Upper lobe of left lung (tissue), 6 donors: ENCODE measurements at regions not wholly inside any gene's neighbourhood (a gene's known extent, or its start where the extent isn't known, plus 50 kb on each side); places are given as distances from the start of the nearest gene placed in this dataset.

Source experiments
- ATAC-seq, 2 donors: fragments of 200-7000 bp; cut with Tn5 transposase; one replicate each; pipeline ENCODE4 v1.9.1; 2022; ENCODE audit warnings: mild to moderate bottlenecking in 2 of 2, moderate library complexity in 2 of 2; ENCODE audit not compliant: low FRiP score in 2 of 2
- DNase-seq, 2 donors: peaks; one replicate each; pipeline ENCODE4 v3.0.0-alpha.2; 2019 to 2020
- H3K27ac ChIP-seq, 4 donors: fragments of 200-600 bp; sonication (generic); one replicate each; pipeline ENCODE4 v1.5.1; 2016 to 2019
- H3K27me3 ChIP-seq, 4 donors: fragments of 200-600 bp; sonication (generic); one replicate each; pipeline ENCODE4 v1.5.1; 2017 to 2019
- H3K36me3 ChIP-seq, 4 donors: fragments of 200-600 bp; sonication (generic); one replicate each; pipeline ENCODE4 v1.5.1; 2016 to 2019
- H3K4me1 ChIP-seq, 4 donors: fragments of 200-600 bp; sonication (generic); one replicate each; pipeline ENCODE4 v1.5.1; 2018 to 2019
- H3K4me3 ChIP-seq, 4 donors: fragments of 200-600 bp; sonication (generic); one replicate each; pipeline ENCODE4 v1.5.1; 2017 to 2019; ENCODE audit warnings: mild to moderate bottlenecking in 2 of 4, moderate library complexity in 1 of 4
- H3K9me3 ChIP-seq, 4 donors: fragments of 200-600 bp; sonication (generic); one replicate each; pipeline ENCODE4 v1.5.1; 2018 to 2019
- CTCF ChIP-seq, 6 experiments: fragments of 450-650 bp in 4 of 6; fragments of 200-600 bp in 2 of 6; sonication (generic) in 2 of 6; IDR thresholded peaks; one replicate each; pipeline ENCODE4 v1.5.1; 2016 to 2019; ENCODE audit warnings: antibody characterized with exemption in 6 of 6
- EP300 ChIP-seq, 4 donors: sonication (generic); formaldehyde crosslinking; IDR thresholded peaks; one replicate each; pipeline ENCODE4 v1.5.1; 2017; ENCODE audit warnings: antibody characterized with exemption in 4 of 4, control low read depth in 2 of 4
- POLR2A ChIP-seq, 4 donors: fragments of 450-650 bp; IDR thresholded peaks; one replicate each; pipeline ENCODE4 v1.5.1; 2016 to 2017; ENCODE audit warnings: antibody characterized with exemption in 4 of 4, mild to moderate bottlenecking in 2 of 4
- POLR2AphosphoS5 ChIP-seq, 2 donors: sonication (generic); formaldehyde crosslinking; IDR thresholded peaks; one replicate each; pipeline ENCODE4 v1.5.1; 2017; ENCODE audit warnings: antibody characterized with exemption in 2 of 2
- WGBS, 2 donors: methylation state at CpG; one replicate each; pipeline ENCODE4 v1.1.5; 2017 to 2018; 5-methylcytosine and 5-hydroxymethylcytosine counted together
- small RNA-seq, 4 donors: library from RNA; depleted of rRNA; stranded (forward); fragments of <200 nt; gene quantifications; one replicate each; pipeline ENCODE3, GENCODE V24; 2016
- donor health status: DM: no; HTN: no; CAD: no; lungs with moderate emphysema.
- donor health status: DM: no; HTN: yes; CAD: no; lungs with severe emphysema.

DNA sequence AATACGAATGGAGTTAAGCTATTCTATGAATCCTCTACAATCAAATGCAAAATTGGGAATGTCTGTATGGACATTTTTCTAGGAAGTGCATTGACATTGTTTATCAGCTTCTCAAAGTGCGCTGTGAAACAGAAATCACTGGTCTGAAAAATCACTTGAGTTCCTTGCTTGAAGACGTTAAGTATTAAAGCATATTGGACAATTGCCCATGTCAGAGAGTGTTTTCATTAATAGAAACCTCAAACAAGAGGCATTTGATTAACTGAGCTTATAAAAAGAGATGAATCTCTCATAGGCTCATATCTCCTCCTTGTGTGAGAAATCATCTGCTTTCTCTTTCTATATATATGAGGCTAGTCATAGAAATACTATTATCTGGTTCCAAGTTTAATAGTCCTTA, 692.1 kb upstream of the POU3F4 start:
- H3K4me1 ChIP-seq, result no peaks in the 10 kb centered on the region
- H3K4me3 ChIP-seq, result no peak overlapping the region
- ATAC-seq (no peak), DNase-seq (no peak)
- no peaks in the 10 kb centered on the region for H3K36me3 ChIP-seq
- TF ChIP-seq CTCF (IDR thresholded peaks at IDR 0.05), result no peak
- no peak for TF ChIP-seq EP300 (IDR thresholded peaks at IDR 0.05)
- 51 to 63% methylated on average over 3 of the region's 3 CpGs for WGBS, 2 donors
- H3K27ac ChIP-seq, result no peak overlapping the region
- no peaks in the 10 kb centered on the region for H3K27me3 ChIP-seq
- no peaks in the 10 kb centered on the region for H3K9me3 ChIP-seq

DNA sequence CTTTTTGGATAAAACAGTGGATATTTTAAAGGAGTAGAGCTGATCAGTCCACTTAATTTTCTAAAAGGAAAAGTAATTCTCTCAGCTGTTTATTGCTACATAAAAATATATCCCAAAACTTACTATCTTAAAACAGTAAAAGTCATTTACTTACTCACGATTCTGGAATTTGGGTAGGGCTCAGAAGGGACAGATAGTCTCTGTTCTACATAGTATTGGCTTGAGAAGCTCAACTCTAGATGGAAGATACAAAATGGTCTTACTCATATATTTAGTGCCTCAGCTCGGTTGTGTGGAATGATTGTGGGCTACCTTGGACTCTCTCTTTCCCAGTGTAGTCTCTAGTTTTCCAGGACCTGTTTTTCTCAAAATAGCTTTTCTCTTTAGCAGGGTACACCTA, 691.5 kb upstream of the POU3F4 start:
- H3K36me3 ChIP-seq, result no peaks in the 10 kb centered on the region
- 63 to 80% methylated on average over 2 of the region's 2 CpGs for WGBS, 2 donors
- no peak for TF ChIP-seq POLR2AphosphoS5 (IDR thresholded peaks at IDR 0.05)
- no peak for TF ChIP-seq EP300 (IDR thresholded peaks at IDR 0.05)
- TF ChIP-seq POLR2A (IDR thresholded peaks at IDR 0.05), result no peak
- no peak for TF ChIP-seq CTCF (IDR thresholded peaks at IDR 0.05)
- DNase-seq, result no peak
- H3K4me3 ChIP-seq, result no peak overlapping the region
- no peak for ATAC-seq
- no peak overlapping the region for H3K27ac ChIP-seq
- no peaks in the 10 kb centered on the region for H3K4me1 ChIP-seq
- H3K9me3 ChIP-seq, result no peaks in the 10 kb centered on the region
- no peaks in the 10 kb centered on the region for H3K27me3 ChIP-seq

DNA sequence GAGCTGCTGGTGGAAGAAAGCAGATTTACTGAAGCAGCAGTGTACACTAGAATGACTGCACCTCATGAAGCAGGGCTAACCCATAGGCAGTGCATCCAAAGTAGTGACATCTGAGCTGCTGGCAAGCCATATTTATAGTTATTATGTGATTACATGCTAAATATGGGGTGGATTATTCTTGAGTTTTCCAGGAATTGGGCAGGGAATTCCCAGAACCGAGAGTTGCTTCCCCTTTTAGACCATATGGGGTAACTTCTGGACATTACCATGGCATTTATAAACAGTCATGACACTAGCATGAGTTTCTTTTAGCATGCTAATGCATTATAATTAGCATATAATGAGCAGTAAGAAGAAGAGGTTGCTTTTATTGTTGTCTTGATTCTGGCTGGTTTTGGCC, 665.8 kb upstream of the POU3F4 start:
- TF ChIP-seq POLR2AphosphoS5 (IDR thresholded peaks at IDR 0.05) (no peak), EP300 (IDR thresholded peaks at IDR 0.05) (no peak), CTCF (IDR thresholded peaks at IDR 0.05) (no peak)
- ATAC-seq (no peak), DNase-seq (no peak)
- H3K4me3 ChIP-seq, result no peak overlapping the region
- no peaks in the 10 kb centered on the region for H3K9me3 ChIP-seq
- H3K27me3 ChIP-seq, result no peaks in the 10 kb centered on the region
- 29 to 39% methylated on average over 1 of the region's 1 CpG for WGBS, 2 donors
- no peaks in the 10 kb centered on the region for H3K36me3 ChIP-seq
- no peaks in the 10 kb centered on the region for H3K4me1 ChIP-seq
- H3K27ac ChIP-seq, result no peak overlapping the region

- TF ChIP-seq POLR2A (IDR thresholded peaks at IDR 0.05), result no peak
- Histone ChIP-seq H3K27me3 (no peaks in the 10 kb centered on the region), H3K27ac (no peak overlapping the region), H3K4me3 (no peak overlapping the region), H3K9me3 (no peaks in the 10 kb centered on the region), H3K36me3 (no peaks in the 10 kb centered on the region), H3K4me1 (no peaks in the 10 kb centered on the region)
- no peak for DNase-seq
- no peak for ATAC-seq
- WGBS, 2 donors, result 63 to 75% methylated on average over 4 of the region's 4 CpGs
Observed at GRCh38 chrX:82848111-82848510, 660.0 kb upstream of the POU3F4 start.

Small RNAs in the stretch of these regions (small RNA-seq; reads per million reads assigned to genes)
- gene RF00394, result 0 reads per million in 4 donors
